HUES48 (cell line): ENCODE measurements at regions not wholly inside any gene's neighbourhood (a gene's known extent, or its start where the extent isn't known, plus 50 kb on each side); places are given as distances from the start of the nearest gene placed in this dataset.

Experiments
- H3K27ac ChIP-seq: one replicate; pipeline ENCODE4 v1.7.0; 2013; ENCODE audit warnings: low read depth, low read length, inconsistent platforms
- H3K27me3 ChIP-seq: 2 replicates; pipeline ENCODE4 v1.6.1; 2013; ENCODE audit warnings: mild to moderate bottlenecking, low read length; ENCODE audit not compliant: control insufficient read depth, insufficient read depth
- H3K36me3 ChIP-seq: 2 replicates; pipeline ENCODE4 v1.6.1; 2013; ENCODE audit warnings: low read length; ENCODE audit not compliant: control insufficient read depth, insufficient read depth
- H3K4me1 ChIP-seq: 2 replicates; pipeline ENCODE4 v1.6.1; 2013; ENCODE audit warnings: mild to moderate bottlenecking, low read length; ENCODE audit not compliant: control insufficient read depth, insufficient read depth
- H3K4me3 ChIP-seq: 2 replicates; pipeline ENCODE4 v1.5.1; 2013; ENCODE audit warnings: mild to moderate bottlenecking, low read depth, low read length
- H3K9ac ChIP-seq: 2 replicates; pipeline ENCODE4 v1.6.1; 2013; ENCODE audit warnings: mild to moderate bottlenecking, low read depth, low read length, moderate library complexity
- H3K9me3 ChIP-seq: 2 replicates; pipeline ENCODE4 v1.6.1; 2013; ENCODE audit warnings: low read length; ENCODE audit not compliant: control insufficient read depth, insufficient read depth

- no peak overlapping the region for H3K27ac ChIP-seq
Observed at GRCh38 chr15:25981114-25981513, 118.0 kb upstream of the ATP10A start.

GRCh38 chr15:25972141-25972675 is 109.1 kb upstream of the ATP10A start:
- H3K36me3 ChIP-seq: no peaks in the 10 kb centered on the region
- H3K9ac ChIP-seq: no peak overlapping the region
- H3K27me3 ChIP-seq: no peaks in the 10 kb centered on the region
- H3K4me1 ChIP-seq: no peaks in the 10 kb centered on the region
- H3K9me3 ChIP-seq: no peaks in the 10 kb centered on the region
- no peak overlapping the region for H3K4me3 ChIP-seq
- no peak overlapping the region for H3K27ac ChIP-seq

More at GRCh38 chr15:25981114-25981513, 118.0 kb upstream of the ATP10A start:
- no peaks in the 10 kb centered on the region for H3K27me3 ChIP-seq
- no peaks in the 10 kb centered on the region for H3K9me3 ChIP-seq
- no peaks in the 10 kb centered on the region for H3K36me3 ChIP-seq
- H3K4me1 ChIP-seq: peaks cover 21% of the 10 kb centered on the region; the same call in 1 of the 2 replicates
- H3K9ac ChIP-seq: no peak overlapping the region
- no peak overlapping the region for H3K4me3 ChIP-seq

GRCh38 chr15:25971053-25971452 is 107.9 kb upstream of the ATP10A start:
- H3K27ac ChIP-seq: no peak overlapping the region
- H3K36me3 ChIP-seq: no peaks in the 10 kb centered on the region
- H3K4me3 ChIP-seq: no peak overlapping the region
- no peaks in the 10 kb centered on the region for H3K27me3 ChIP-seq
- no peak overlapping the region for H3K9ac ChIP-seq
- no peaks in the 10 kb centered on the region for H3K4me1 ChIP-seq
- H3K9me3 ChIP-seq: no peaks in the 10 kb centered on the region

GRCh38 chr15:25969886-25970285 is 106.8 kb upstream of the ATP10A start:
- Histone ChIP-seq H3K4me1 (no peaks in the 10 kb centered on the region), H3K27me3 (no peaks in the 10 kb centered on the region), H3K27ac (no peak overlapping the region), H3K9ac (no peak overlapping the region), H3K4me3 (no peak overlapping the region), H3K9me3 (no peaks in the 10 kb centered on the region), H3K36me3 (no peaks in the 10 kb centered on the region)

GRCh38 chr15:25967116-25967515 is 104.0 kb upstream of the ATP10A start:
- Histone ChIP-seq H3K9ac (no peak overlapping the region), H3K9me3 (no peaks in the 10 kb centered on the region), H3K4me3 (no peak overlapping the region), H3K4me1 (no peaks in the 10 kb centered on the region), H3K27ac (no peak overlapping the region), H3K27me3 (no peaks in the 10 kb centered on the region), H3K36me3 (no peaks in the 10 kb centered on the region)

DNA sequence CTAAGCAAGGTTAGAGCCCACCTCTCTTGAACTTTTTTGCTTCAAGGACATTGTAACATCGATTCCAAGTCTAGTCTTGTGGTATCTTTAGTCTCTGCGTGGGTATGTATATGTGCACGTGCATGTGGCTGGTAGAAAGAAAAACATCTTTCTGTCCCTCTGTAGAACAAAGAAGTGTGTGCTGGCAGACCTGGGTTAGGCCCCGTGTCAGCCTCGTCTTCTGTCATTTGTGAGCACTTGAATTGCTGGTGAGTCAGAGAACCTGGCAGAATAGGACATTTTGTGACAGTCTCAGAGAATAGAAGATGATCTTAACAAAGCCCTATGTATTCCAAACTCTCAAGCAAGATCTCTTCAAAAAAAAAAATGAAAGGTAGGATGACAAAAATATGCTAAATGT is 102.2 kb upstream of the ATP10A start:
- no peaks in the 10 kb centered on the region for H3K4me1 ChIP-seq
- no peaks in the 10 kb centered on the region for H3K9me3 ChIP-seq
- H3K27ac ChIP-seq: no peak overlapping the region
- no peaks in the 10 kb centered on the region for H3K27me3 ChIP-seq
- no peaks in the 10 kb centered on the region for H3K36me3 ChIP-seq
- H3K9ac ChIP-seq: no peak overlapping the region
- no peak overlapping the region for H3K4me3 ChIP-seq

- H3K9ac ChIP-seq: no peak overlapping the region
- H3K36me3 ChIP-seq: no peaks in the 10 kb centered on the region
- H3K4me3 ChIP-seq: no peak overlapping the region
- H3K9me3 ChIP-seq: no peaks in the 10 kb centered on the region
- no peaks in the 10 kb centered on the region for H3K4me1 ChIP-seq
- H3K27me3 ChIP-seq: no peaks in the 10 kb centered on the region
- H3K27ac ChIP-seq: no peak overlapping the region
Observed at GRCh38 chr15:25960273-25960672, 97.1 kb upstream of the ATP10A start.

DNA sequence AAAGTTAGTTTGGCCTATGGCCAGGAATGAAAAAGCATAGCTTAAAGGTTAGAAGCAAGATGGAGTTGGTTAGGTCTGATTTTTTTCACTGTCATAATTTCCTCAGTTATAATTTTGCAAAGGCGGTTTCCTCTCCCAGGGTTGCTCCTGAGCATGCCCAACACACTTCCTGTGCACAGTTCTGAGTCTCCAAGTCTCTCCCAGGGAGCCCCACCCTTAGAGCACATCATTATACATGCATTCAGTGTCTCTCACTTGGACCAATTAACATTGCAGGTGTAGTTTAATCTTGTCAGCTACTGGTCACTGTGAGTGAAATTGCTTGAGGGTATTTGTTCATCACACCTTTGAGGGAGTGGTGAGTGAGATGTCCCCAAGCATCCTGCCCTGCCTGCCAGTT is 96.0 kb upstream of the ATP10A start:
- Histone ChIP-seq H3K4me3 (no peak overlapping the region), H3K9me3 (no peaks in the 10 kb centered on the region), H3K27ac (no peak overlapping the region), H3K4me1 (no peaks in the 10 kb centered on the region), H3K9ac (no peak overlapping the region), H3K27me3 (no peaks in the 10 kb centered on the region), H3K36me3 (no peaks in the 10 kb centered on the region)

- H3K4me1 ChIP-seq: no peaks in the 10 kb centered on the region
- H3K9me3 ChIP-seq: no peaks in the 10 kb centered on the region
- no peaks in the 10 kb centered on the region for H3K27me3 ChIP-seq
- no peaks in the 10 kb centered on the region for H3K36me3 ChIP-seq
- no peak overlapping the region for H3K4me3 ChIP-seq
- H3K9ac ChIP-seq: no peak overlapping the region
- H3K27ac ChIP-seq: no peak overlapping the region
Observed at GRCh38 chr15:25955628-25956027, 92.5 kb upstream of the ATP10A start.

- Histone ChIP-seq H3K27me3 (no peaks in the 10 kb centered on the region), H3K4me3 (no peak overlapping the region), H3K4me1 (no peaks in the 10 kb centered on the region), H3K27ac (no peak overlapping the region), H3K9me3 (no peaks in the 10 kb centered on the region), H3K9ac (no peak overlapping the region), H3K36me3 (no peaks in the 10 kb centered on the region)
Observed at GRCh38 chr15:25954398-25954797, 91.3 kb upstream of the ATP10A start.

- no peaks in the 10 kb centered on the region for H3K9me3 ChIP-seq
- peaks cover 15% of the 10 kb centered on the region for H3K4me1 ChIP-seq
- no peak overlapping the region for H3K9ac ChIP-seq
- H3K27ac ChIP-seq: no peak overlapping the region
- no peaks in the 10 kb centered on the region for H3K36me3 ChIP-seq
- no peak overlapping the region for H3K4me3 ChIP-seq
- H3K27me3 ChIP-seq: no peaks in the 10 kb centered on the region
Observed at GRCh38 chr15:25950014-25950413, 86.9 kb upstream of the ATP10A start.
